WTC11 (cell line): ENCODE measurements at regions not wholly inside any gene's neighbourhood (a gene's known extent, or its start where the extent isn't known, plus 50 kb on each side); places are given as distances from the start of the nearest gene placed in this dataset.

ENCODE experiments used
- ATAC-seq: fragments of 200-7000 bp; cut with Tn5 transposase; 2 replicates; pipeline ENCODE4 v1.10.0; 2021; ENCODE audit warnings: mild to moderate bottlenecking, moderate library complexity
- CTCF ChIA-PET: fragments of 300-600 bp; sonication (Branson Sonifier 250); formaldehyde crosslinking; loops from one replicate; lab custom pipeline; 2021; ENCODE audit warnings: antibody characterized with exemption; lab: Charles Lee
- POLR2A ChIA-PET: fragments of 350-600 bp; sonication (Branson Sonifier 250); formaldehyde crosslinking; loops from one replicate; lab custom pipeline; 2021; ENCODE audit warnings: antibody characterized with exemption; lab: Charles Lee
- DNase-seq: peaks from one replicate; pipeline ENCODE4 v3.0.0; 2021; ENCODE audit warnings: low spot score
- H3K27ac Mint-ChIP-seq: 2 replicates; pipeline ENCODE4 v1.8.0; 2021; ENCODE audit warnings: mixed read lengths
- H3K27me3 Mint-ChIP-seq: 2 replicates; pipeline ENCODE4 v1.8.0; 2021; ENCODE audit warnings: low read depth, mild to moderate bottlenecking, moderate library complexity, mixed read lengths
- H3K36me3 Mint-ChIP-seq: 2 replicates; pipeline ENCODE4 v1.8.0; 2021; ENCODE audit warnings: mixed read lengths
- H3K4me1 Mint-ChIP-seq: 2 replicates; pipeline ENCODE4 v1.8.0; 2022; ENCODE audit warnings: mixed read lengths
- H3K4me3 Mint-ChIP-seq: 2 replicates; pipeline ENCODE4 v1.8.0; 2021; ENCODE audit warnings: mild to moderate bottlenecking, moderate library complexity, mixed read lengths
- H3K9me3 Mint-ChIP-seq: 2 replicates; pipeline ENCODE4 v1.8.0; 2021; ENCODE audit warnings: mixed read lengths
- ATF1 ChIP-seq: sonication (generic); formaldehyde crosslinking; IDR thresholded peaks from 2 replicates; pipeline ENCODE4 v1.8.1; 2023; ENCODE audit warnings: mild to moderate bottlenecking, moderate library complexity, missing genetic modification reagents
- ATF2 ChIP-seq: sonication (generic); formaldehyde crosslinking; IDR thresholded peaks from 2 replicates; pipeline ENCODE4 v1.8.1; 2022; ENCODE audit warnings: low read depth, missing genetic modification reagents, borderline replicate concordance
- CDX4 ChIP-seq: fragments of 250-450 bp; sonication (Bioruptor Pico); IDR thresholded peaks from 2 replicates; pipeline ENCODE4 v1.9.0; 2021; ENCODE audit warnings: moderate library complexity, mild to moderate bottlenecking, inconsistent platforms, borderline replicate concordance
- ERG ChIP-seq: fragments of 250-450 bp; sonication (Bioruptor Pico); IDR thresholded peaks from 2 replicates; pipeline ENCODE4 v1.8.0; 2021; ENCODE audit warnings: mild to moderate bottlenecking
- FOXP1 ChIP-seq: sonication (generic); formaldehyde crosslinking; IDR thresholded peaks from 2 replicates; pipeline ENCODE4 v1.8.0; 2022; ENCODE audit warnings: missing genetic modification reagents, mild to moderate bottlenecking, moderate library complexity, borderline replicate concordance
- HMGXB4 ChIP-seq: sonication (generic); formaldehyde crosslinking; IDR thresholded peaks from 2 replicates; pipeline ENCODE4 v1.8.1; 2023; ENCODE audit warnings: mild to moderate bottlenecking, moderate library complexity, missing genetic modification reagents
- JAZF1 ChIP-seq: fragments of 250-450 bp; sonication (Bioruptor Pico); IDR thresholded peaks from 2 replicates; pipeline ENCODE4 v1.9.0; 2021; ENCODE audit warnings: moderate library complexity, mild to moderate bottlenecking, inconsistent platforms
- KAT7 ChIP-seq: sonication (generic); formaldehyde crosslinking; IDR thresholded peaks from 2 replicates; pipeline ENCODE4 v1.8.1; 2023; ENCODE audit warnings: missing genetic modification reagents, mild to moderate bottlenecking, borderline replicate concordance
- PRDM15 ChIP-seq: sonication (generic); formaldehyde crosslinking; IDR thresholded peaks from 2 replicates; pipeline ENCODE4 v1.8.0; 2022; ENCODE audit warnings: missing genetic modification reagents
- RORB ChIP-seq: fragments of 250-450 bp; sonication (Bioruptor Pico); IDR thresholded peaks from 2 replicates; pipeline ENCODE4 v1.9.0; 2021; ENCODE audit warnings: mild to moderate bottlenecking
- STAT6 ChIP-seq: sonication (generic); formaldehyde crosslinking; conservative IDR thresholded peaks from 2 replicates; pipeline ENCODE4 v1.8.1; 2023; ENCODE audit warnings: mild to moderate bottlenecking, low read depth, missing genetic modification reagents, moderate library complexity

GRCh38 chr19:32252333-32252669 is 93.1 kb upstream of the ZNF507 start (continued):
- TF ChIP-seq PRDM15 (CRISPR knock-in tag) (no peak), KAT7 (CRISPR knock-in tag) (no peak), JAZF1 (CRISPR knock-in tag) (no peak)
- TF ChIP-seq, all 79 proteins: peak for 0

- DNase-seq (no peak), ATAC-seq (no peak)
- no peaks in the 10 kb centered on the region for H3K4me1 Mint-ChIP-seq
- POLR2A ChIA-PET: no interaction called here
- no peaks in the 10 kb centered on the region for H3K9me3 Mint-ChIP-seq
- no peak for TF ChIP-seq STAT6 (CRISPR knock-in tag)
- TF ChIP-seq RORB (CRISPR knock-in tag): no peak
- TF ChIP-seq ATF2 (CRISPR knock-in tag): no peak
- TF ChIP-seq HMGXB4 (CRISPR knock-in tag): no peak
- no peak for TF ChIP-seq FOXP1 (CRISPR knock-in tag)
- TF ChIP-seq ERG (CRISPR knock-in tag): no peak
- no peak for TF ChIP-seq ATF1 (CRISPR knock-in tag)
- no peak for TF ChIP-seq CDX4 (CRISPR knock-in tag)
- CTCF ChIA-PET: no interaction called here
- no peak overlapping the region for H3K4me3 Mint-ChIP-seq
- H3K27ac Mint-ChIP-seq: no peak overlapping the region
- no peaks in the 10 kb centered on the region for H3K36me3 Mint-ChIP-seq
- peaks cover 3% of the 10 kb centered on the region; the same call in 1 of the 2 replicates for H3K27me3 Mint-ChIP-seq
Observed at GRCh38 chr19:32253683-32254508, 91.5 kb upstream of the ZNF507 start.
